Spleen (tissue), 7 donors: ENCODE measurements at regions not wholly inside any gene's neighbourhood (a gene's known extent, or its start where the extent isn't known, plus 50 kb on each side); places are given as distances from the start of the nearest gene placed in this dataset.

Experiments used
- POLR2A ChIP-seq, 3 donors: fragments of 450-650 bp; IDR thresholded peaks; one replicate each; pipeline ENCODE4 v1.5.1; 2017; ENCODE audit warnings: antibody characterized with exemption in 3 of 3, mild to moderate bottlenecking in 1 of 3
- POLR2AphosphoS5 ChIP-seq, 3 donors: sonication (generic); formaldehyde crosslinking; IDR thresholded peaks; one replicate each; pipeline ENCODE4 v1.5.1; 2017; ENCODE audit warnings: antibody characterized with exemption in 3 of 3
- TF ChIP-seq, protein P1 (sequence below), 11 experiments: fragments of 200-600 bp in 7 of 11; fragments of 450-650 bp in 4 of 11; sonication (generic) in 4 of 11; IDR thresholded peaks in 8 of 11; conservative IDR thresholded peaks in 3 of 11; 1 replicate in 7 of 11; 2 replicates in 4 of 11; pipeline versions ENCODE4 v1.4.0 to v1.8.0; 2016 to 2021; ENCODE audit warnings: antibody characterized with exemption in 11 of 11, inconsistent platforms in 4 of 11, mild to moderate bottlenecking in 1 of 11
- donor health status: DM: no; HTN: no; CAD: no; lungs with moderate emphysema.
- donor health status: DM: no; HTN: no; CAD: no.
- donor health status: DM: no; HTN: no; CAD: no.

DNA sequence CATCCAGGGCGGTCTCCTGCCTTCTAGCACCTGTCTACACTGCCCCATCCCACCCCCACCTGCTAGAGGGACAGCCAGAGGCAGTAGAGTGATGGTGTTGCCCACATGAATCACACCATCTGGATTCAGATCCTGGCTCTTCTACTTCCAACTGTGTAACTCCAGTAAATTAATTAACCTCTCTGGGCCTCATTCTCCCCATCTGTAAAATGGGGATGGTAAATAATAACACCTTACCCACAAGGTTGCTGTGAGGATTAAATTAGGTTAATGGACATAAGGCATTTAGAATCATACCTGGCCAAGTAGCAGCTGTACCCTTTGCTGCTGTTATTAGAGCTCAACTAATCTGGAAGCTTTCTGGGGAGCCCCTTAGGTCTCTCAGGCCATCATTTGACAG is 149.6 kb upstream of the BCOR start:
- TF ChIP-seq, protein P1, sequence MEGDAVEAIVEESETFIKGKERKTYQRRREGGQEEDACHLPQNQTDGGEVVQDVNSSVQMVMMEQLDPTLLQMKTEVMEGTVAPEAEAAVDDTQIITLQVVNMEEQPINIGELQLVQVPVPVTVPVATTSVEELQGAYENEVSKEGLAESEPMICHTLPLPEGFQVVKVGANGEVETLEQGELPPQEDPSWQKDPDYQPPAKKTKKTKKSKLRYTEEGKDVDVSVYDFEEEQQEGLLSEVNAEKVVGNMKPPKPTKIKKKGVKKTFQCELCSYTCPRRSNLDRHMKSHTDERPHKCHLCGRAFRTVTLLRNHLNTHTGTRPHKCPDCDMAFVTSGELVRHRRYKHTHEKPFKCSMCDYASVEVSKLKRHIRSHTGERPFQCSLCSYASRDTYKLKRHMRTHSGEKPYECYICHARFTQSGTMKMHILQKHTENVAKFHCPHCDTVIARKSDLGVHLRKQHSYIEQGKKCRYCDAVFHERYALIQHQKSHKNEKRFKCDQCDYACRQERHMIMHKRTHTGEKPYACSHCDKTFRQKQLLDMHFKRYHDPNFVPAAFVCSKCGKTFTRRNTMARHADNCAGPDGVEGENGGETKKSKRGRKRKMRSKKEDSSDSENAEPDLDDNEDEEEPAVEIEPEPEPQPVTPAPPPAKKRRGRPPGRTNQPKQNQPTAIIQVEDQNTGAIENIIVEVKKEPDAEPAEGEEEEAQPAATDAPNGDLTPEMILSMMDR (IDR thresholded peaks at IDR 0.05 in 8 of 11, conservative IDR thresholded peaks at IDR 0.05 in 3 of 11): no peak
- TF ChIP-seq POLR2A (IDR thresholded peaks at IDR 0.05) (no peak), POLR2AphosphoS5 (IDR thresholded peaks at IDR 0.05) (no peak)
